Spleen (tissue), 11 donors: ENCODE measurements at regions not wholly inside any gene's neighbourhood (a gene's known extent, or its start where the extent isn't known, plus 50 kb on each side); places are given as distances from the start of the nearest gene placed in this dataset.

ENCODE experiments used
- DNase-seq: peaks from one replicate; pipeline ENCODE4 v3.0.0-alpha.2; 2020
- H3K27ac ChIP-seq, 8 donors: fragments of 200-600 bp; sonication (generic) in 7 of 8; 1 replicate in 4 of 8; 2 replicates in 4 of 8; pipeline versions ENCODE4 v1.5.0 to v1.8.0; 2016 to 2021; ENCODE audit warnings: inconsistent platforms in 4 of 8, mild to moderate bottlenecking in 4 of 8, moderate library complexity in 1 of 8
- H3K27me3 ChIP-seq, 7 donors: fragments of 200-600 bp; sonication (generic) in 6 of 7; replicated peaks in 1 of 7; 1 replicate in 4 of 7; 2 replicates in 3 of 7; pipeline versions ENCODE4 v1.5.0 to v1.8.0; 2016 to 2021; ENCODE audit warnings: inconsistent platforms in 3 of 7, mild to moderate bottlenecking in 1 of 7
- H3K36me3 ChIP-seq, 6 donors: fragments of 200-600 bp; sonication (generic) in 5 of 6; 1 replicate in 4 of 6; 2 replicates in 2 of 6; pipeline versions ENCODE4 v1.5.0 to v1.8.0; 2016 to 2021; ENCODE audit warnings: inconsistent platforms in 2 of 6
- H3K4me1 ChIP-seq, 6 donors: fragments of 200-600 bp; sonication (generic) in 5 of 6; 1 replicate in 3 of 6; 2 replicates in 3 of 6; pipeline versions ENCODE4 v1.5.0 to v1.8.0; 2016 to 2021; ENCODE audit warnings: inconsistent platforms in 3 of 6
- H3K4me3 ChIP-seq, 8 donors: fragments of 200-600 bp; sonication (generic) in 7 of 8; 1 replicate in 4 of 8; 2 replicates in 4 of 8; pipeline versions ENCODE4 v1.5.0 to v1.8.0; 2016 to 2021; ENCODE audit warnings: inconsistent platforms in 4 of 8, mild to moderate bottlenecking in 4 of 8, moderate library complexity in 2 of 8
- H3K9me3 ChIP-seq, 8 donors: fragments of 200-600 bp; sonication (generic) in 7 of 8; 1 replicate in 4 of 8; 2 replicates in 4 of 8; pipeline versions ENCODE4 v1.5.0 to v1.8.0; 2016 to 2021; ENCODE audit warnings: inconsistent platforms in 4 of 8
- POLR2A ChIP-seq, 3 donors: fragments of 450-650 bp; IDR thresholded peaks; one replicate each; pipeline ENCODE4 v1.5.1; 2017; ENCODE audit warnings: antibody characterized with exemption in 3 of 3, mild to moderate bottlenecking in 1 of 3
- POLR2AphosphoS5 ChIP-seq, 3 donors: sonication (generic); formaldehyde crosslinking; IDR thresholded peaks; one replicate each; pipeline ENCODE4 v1.5.1; 2017; ENCODE audit warnings: antibody characterized with exemption in 3 of 3
- WGBS, 5 donors: extraction: QIAGEN DNeasy Blood & Tissue Kit in 3 of 5; methylation state at CpG; one replicate each; pipeline versions ENCODE4 v1.1.5 to v1.1.7; 2013 to 2018; 5-methylcytosine and 5-hydroxymethylcytosine counted together
- intact Hi-C: fragments of 100-400 bp; cut with DNase I; formaldehyde crosslinking; loops from one replicate; pipeline ENCODE4 v1.15.0; 2023; ENCODE audit warnings: low total_unique reads
- TF ChIP-seq, protein P1 (sequence below), 11 experiments: fragments of 200-600 bp in 7 of 11; fragments of 450-650 bp in 4 of 11; sonication (generic) in 4 of 11; IDR thresholded peaks in 8 of 11; conservative IDR thresholded peaks in 3 of 11; 1 replicate in 7 of 11; 2 replicates in 4 of 11; pipeline versions ENCODE4 v1.4.0 to v1.8.0; 2016 to 2021; ENCODE audit warnings: antibody characterized with exemption in 11 of 11, inconsistent platforms in 4 of 11, mild to moderate bottlenecking in 1 of 11
- donor health status: healthy with polysubstance abuse.
- donor health status: DM: no; HTN: no; CAD: no; lungs with moderate emphysema.
- donor health status: DM: no; HTN: no; CAD: no.
- donor health status: Bipolar disorder and iron deficiency.
- donor health status: healthy.
- donor health status: DM: no; HTN: no; CAD: no.
- donor health status: DM: yes; HTN: yes; CAD: no.

GRCh38 chr4:119829326-119829725 is 200.7 kb upstream of the PDE5A start:
- intact Hi-C loops, result no loop called here
- no peak overlapping the region for H3K4me3 ChIP-seq
- H3K4me1 ChIP-seq, result no peaks in the 10 kb centered on the region
- TF ChIP-seq, protein P1, sequence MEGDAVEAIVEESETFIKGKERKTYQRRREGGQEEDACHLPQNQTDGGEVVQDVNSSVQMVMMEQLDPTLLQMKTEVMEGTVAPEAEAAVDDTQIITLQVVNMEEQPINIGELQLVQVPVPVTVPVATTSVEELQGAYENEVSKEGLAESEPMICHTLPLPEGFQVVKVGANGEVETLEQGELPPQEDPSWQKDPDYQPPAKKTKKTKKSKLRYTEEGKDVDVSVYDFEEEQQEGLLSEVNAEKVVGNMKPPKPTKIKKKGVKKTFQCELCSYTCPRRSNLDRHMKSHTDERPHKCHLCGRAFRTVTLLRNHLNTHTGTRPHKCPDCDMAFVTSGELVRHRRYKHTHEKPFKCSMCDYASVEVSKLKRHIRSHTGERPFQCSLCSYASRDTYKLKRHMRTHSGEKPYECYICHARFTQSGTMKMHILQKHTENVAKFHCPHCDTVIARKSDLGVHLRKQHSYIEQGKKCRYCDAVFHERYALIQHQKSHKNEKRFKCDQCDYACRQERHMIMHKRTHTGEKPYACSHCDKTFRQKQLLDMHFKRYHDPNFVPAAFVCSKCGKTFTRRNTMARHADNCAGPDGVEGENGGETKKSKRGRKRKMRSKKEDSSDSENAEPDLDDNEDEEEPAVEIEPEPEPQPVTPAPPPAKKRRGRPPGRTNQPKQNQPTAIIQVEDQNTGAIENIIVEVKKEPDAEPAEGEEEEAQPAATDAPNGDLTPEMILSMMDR (IDR thresholded peaks at IDR 0.05 in 8 of 11, conservative IDR thresholded peaks at IDR 0.05 in 3 of 11), result no peak
- no peak for TF ChIP-seq POLR2A (IDR thresholded peaks at IDR 0.05)
- H3K9me3 ChIP-seq, result peaks cover 0 to 8% (median 3%) of the 10 kb centered on the region in 8 donors
- DNase-seq, result no peak
- H3K36me3 ChIP-seq, result no peaks in the 10 kb centered on the region
- no peaks in the 10 kb centered on the region for H3K27me3 ChIP-seq
- H3K27ac ChIP-seq, result no peak overlapping the region
- WGBS, 5 donors, result 88 to 95% (median 90%) methylated on average over 2 of the region's 2 CpGs

GRCh38 chr4:119825696-119826095 is 197.1 kb upstream of the PDE5A start:
- H3K4me3 ChIP-seq, result no peak overlapping the region
- no peaks in the 10 kb centered on the region for H3K36me3 ChIP-seq
- peaks cover 0 to 8% (median 0%) of the 10 kb centered on the region in 8 donors for H3K9me3 ChIP-seq
- H3K27me3 ChIP-seq, result no peaks in the 10 kb centered on the region
- no peak for TF ChIP-seq POLR2A (IDR thresholded peaks at IDR 0.05)
- TF ChIP-seq, protein P1 (IDR thresholded peaks at IDR 0.05 in 8 of 11, conservative IDR thresholded peaks at IDR 0.05 in 3 of 11), result no peak
- TF ChIP-seq POLR2AphosphoS5 (IDR thresholded peaks at IDR 0.05), result no peak
- H3K27ac ChIP-seq, result no peak overlapping the region
- intact Hi-C loops, result no loop called here
- no peak for DNase-seq
- no peaks in the 10 kb centered on the region for H3K4me1 ChIP-seq
- 66 to 77% (median 71%) methylated on average over 2 of the region's 2 CpGs for WGBS, 5 donors

DNA sequence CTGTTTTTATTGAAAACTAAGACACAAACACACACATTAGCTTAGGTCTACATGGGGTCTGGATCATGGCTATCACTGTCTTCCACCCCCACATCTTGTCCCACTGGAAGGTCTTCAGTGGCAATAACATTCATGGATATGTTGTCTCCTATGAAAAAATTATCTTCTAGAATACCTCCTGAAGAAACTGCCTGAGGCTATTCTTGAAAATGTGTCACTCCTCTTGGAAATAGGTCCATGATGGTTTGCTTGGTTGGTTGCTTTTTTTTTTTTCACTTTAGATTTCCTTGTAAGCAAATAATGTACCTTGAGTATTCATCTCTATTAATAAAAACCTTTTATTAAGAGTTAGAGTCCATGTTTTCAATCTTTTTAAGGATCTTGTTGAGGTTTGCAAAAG is 195.3 kb upstream of the PDE5A start:
- H3K4me3 ChIP-seq, result no peak overlapping the region
- H3K4me1 ChIP-seq, result no peaks in the 10 kb centered on the region
- peaks cover 0 to 8% (median 0%) of the 10 kb centered on the region in 8 donors for H3K9me3 ChIP-seq
- no peaks in the 10 kb centered on the region for H3K36me3 ChIP-seq
- DNase-seq, result no peak
- intact Hi-C loops, result no loop called here
- H3K27ac ChIP-seq, result no peak overlapping the region
- TF ChIP-seq, protein P1 (IDR thresholded peaks at IDR 0.05 in 8 of 11, conservative IDR thresholded peaks at IDR 0.05 in 3 of 11), result no peak
- TF ChIP-seq POLR2A (IDR thresholded peaks at IDR 0.05) (no peak), POLR2AphosphoS5 (IDR thresholded peaks at IDR 0.05) (no peak)
- H3K27me3 ChIP-seq, result no peaks in the 10 kb centered on the region

DNA sequence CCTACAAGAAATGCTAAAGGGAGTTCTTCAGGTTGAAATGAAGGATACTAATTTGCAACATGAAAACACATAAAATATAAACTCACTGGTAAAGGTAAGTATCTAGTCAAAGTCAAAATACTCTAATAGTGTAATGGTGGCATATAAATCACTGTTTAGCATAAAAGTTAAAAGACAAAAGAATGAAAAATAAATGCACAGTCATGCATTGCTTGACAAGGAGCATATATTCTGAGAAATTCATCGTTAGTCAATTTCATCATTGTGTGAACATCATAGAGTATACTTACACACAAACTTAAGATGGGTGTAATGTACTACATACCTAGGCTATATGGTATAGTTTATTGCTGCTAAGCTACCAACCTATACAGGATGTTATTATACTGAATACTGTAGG is 194.4 kb upstream of the PDE5A start:
- H3K4me1 ChIP-seq, result no peaks in the 10 kb centered on the region
- no peak overlapping the region for H3K4me3 ChIP-seq
- no peak for DNase-seq
- peaks cover 0 to 8% (median 0%) of the 10 kb centered on the region in 8 donors for H3K9me3 ChIP-seq
- H3K27me3 ChIP-seq, result no peaks in the 10 kb centered on the region
- no peak overlapping the region for H3K27ac ChIP-seq
- 78 to 91% (median 89%) methylated on average over 1 of the region's 1 CpG for WGBS, 5 donors
- intact Hi-C loops, result no loop called here
- no peaks in the 10 kb centered on the region for H3K36me3 ChIP-seq
- no peak for TF ChIP-seq POLR2AphosphoS5 (IDR thresholded peaks at IDR 0.05)

DNA sequence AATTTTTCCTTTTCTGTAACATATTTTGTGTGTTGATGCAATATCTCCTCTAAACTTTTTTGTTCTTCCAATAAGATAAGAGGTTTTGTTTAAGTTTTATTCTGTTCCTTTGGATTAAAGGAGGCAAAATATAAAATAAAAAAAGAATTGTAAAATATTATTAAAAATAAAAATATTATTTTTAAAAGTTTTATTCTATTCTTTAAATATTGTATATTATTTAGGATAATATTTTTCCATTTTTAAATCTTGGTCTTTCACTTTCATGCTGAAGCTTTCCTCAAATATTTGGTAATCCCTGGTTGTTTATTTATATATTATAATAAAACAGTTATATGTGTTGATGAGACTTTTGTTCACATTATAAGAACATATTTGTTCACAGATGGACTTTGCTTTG is 187.9 kb upstream of the PDE5A start:
- Histone ChIP-seq H3K4me1 (no peaks in the 10 kb centered on the region), H3K4me3 (no peak overlapping the region), H3K36me3 (no peaks in the 10 kb centered on the region), H3K27ac (no peak overlapping the region), H3K9me3 (peaks cover 0 to 22% (median 13%) of the 10 kb centered on the region in 8 donors), H3K27me3 (no peaks in the 10 kb centered on the region)
- no peak for DNase-seq
- intact Hi-C loops, result no loop called here
- TF ChIP-seq, protein P1 (IDR thresholded peaks at IDR 0.05 in 8 of 11, conservative IDR thresholded peaks at IDR 0.05 in 3 of 11), result no peak
- TF ChIP-seq POLR2A (IDR thresholded peaks at IDR 0.05), result no peak
- no peak for TF ChIP-seq POLR2AphosphoS5 (IDR thresholded peaks at IDR 0.05)
